HG03280 (cell line): ENCODE measurements at regions not wholly inside any gene's neighbourhood (a gene's known extent, or its start where the extent isn't known, plus 50 kb on each side); places are given as distances from the start of the nearest gene placed in this dataset.

Source experiments
- ATAC-seq: cut with Tn5 transposase; IDR thresholded peaks from one replicate; pipeline ENCODE4 v1.9.1; 2021; ENCODE audit warnings: mild to moderate bottlenecking, moderate library complexity; ENCODE audit not compliant: unreplicated experiment

GRCh38 chr2:121860033-121860757, 104.7 kb downstream of the TSN start:
- ATAC-seq, result no peak

GRCh38 chr2:121860758-121861227, 105.3 kb downstream of the TSN start:
- ATAC-seq, result no peak

GRCh38 chr2:121862286-121862685, 106.8 kb downstream of the TSN start:
- no peak for ATAC-seq

- ATAC-seq, result no peak
Measured at GRCh38 chr2:121865914-121866313, 110.5 kb downstream of the TSN start.

- no peak for ATAC-seq
Measured at GRCh38 chr2:121866789-121867188, 111.3 kb downstream of the TSN start.

GRCh38 chr2:121868652-121869051, 113.2 kb downstream of the TSN start:
- no peak for ATAC-seq

GRCh38 chr2:121869363-121869762, 113.9 kb downstream of the TSN start:
- no peak for ATAC-seq

GRCh38 chr2:121869873-121870272, 114.4 kb downstream of the TSN start:
- ATAC-seq, result no peak

- no peak for ATAC-seq
Measured at GRCh38 chr2:121872651-121873050, 117.2 kb downstream of the TSN start.

- no peak for ATAC-seq
Measured at GRCh38 chr2:121873864-121874263, 118.4 kb downstream of the TSN start.

- no peak for ATAC-seq
Measured at GRCh38 chr2:121875585-121876185, 120.2 kb downstream of the TSN start.

- ATAC-seq, result no peak
Measured at GRCh38 chr2:121877366-121877765, 121.9 kb downstream of the TSN start.

- ATAC-seq, result no peak
Measured at GRCh38 chr2:121880283-121880682, 124.8 kb downstream of the TSN start.

GRCh38 chr2:121881038-121881437, 125.6 kb downstream of the TSN start:
- no peak for ATAC-seq

- no peak for ATAC-seq
Measured at GRCh38 chr2:121881950-121882349, 126.5 kb downstream of the TSN start.

- ATAC-seq, result no peak
Measured at GRCh38 chr2:121884078-121884477, 128.6 kb downstream of the TSN start.

GRCh38 chr2:121884511-121884921, 129.1 kb downstream of the TSN start:
- ATAC-seq, result no peak

- no peak for ATAC-seq
Measured at GRCh38 chr2:121886059-121886458, 130.6 kb downstream of the TSN start.

- ATAC-seq, result peak; percentile 22
Measured at GRCh38 chr2:121887513-121888188, 132.2 kb downstream of the TSN start.

GRCh38 chr2:121888189-121888557, 132.7 kb downstream of the TSN start:
- peak; percentile 93 for ATAC-seq

GRCh38 chr2:121890041-121890440, 134.6 kb downstream of the TSN start:
- ATAC-seq, result no peak
